GM21737 (cell line): ENCODE measurements at regions not wholly inside any gene's neighbourhood (a gene's known extent, or its start where the extent isn't known, plus 50 kb on each side); places are given as distances from the start of the nearest gene placed in this dataset.
A peak's percentile ranks its signal among the peaks of the same experiment; 100 is the strongest.
"Not testable (repeated sequence)": the region's sequence is repeated elsewhere in the genome, so short reads cannot be mapped to it uniquely, and the experiment has no call there.

ENCODE experiments used
- ATAC-seq: cut with Tn5 transposase; IDR thresholded peaks from one replicate; pipeline ENCODE4 v1.9.1; 2021; ENCODE audit warnings: mild to moderate bottlenecking, moderate library complexity; ENCODE audit not compliant: unreplicated experiment

DNA sequence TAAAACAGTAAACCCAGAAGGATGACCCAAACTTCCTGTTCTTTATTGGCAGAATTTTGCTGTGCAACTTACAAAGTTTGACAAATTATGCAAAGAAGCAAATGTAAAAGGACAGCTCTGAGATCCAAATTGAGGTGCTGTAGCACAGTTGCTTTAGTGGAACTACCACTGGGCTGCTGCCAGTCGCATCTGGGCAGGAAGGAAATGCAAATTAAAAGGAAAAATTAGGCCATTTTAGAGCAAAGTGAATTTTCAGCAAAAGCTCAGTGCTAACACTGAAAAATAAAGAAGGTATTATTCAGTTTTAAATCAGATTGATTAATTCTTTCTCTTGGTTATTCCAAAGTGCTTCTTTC, 104.5 kb downstream of the ZMAT3 start:
- ATAC-seq: peak; percentile 15

DNA sequence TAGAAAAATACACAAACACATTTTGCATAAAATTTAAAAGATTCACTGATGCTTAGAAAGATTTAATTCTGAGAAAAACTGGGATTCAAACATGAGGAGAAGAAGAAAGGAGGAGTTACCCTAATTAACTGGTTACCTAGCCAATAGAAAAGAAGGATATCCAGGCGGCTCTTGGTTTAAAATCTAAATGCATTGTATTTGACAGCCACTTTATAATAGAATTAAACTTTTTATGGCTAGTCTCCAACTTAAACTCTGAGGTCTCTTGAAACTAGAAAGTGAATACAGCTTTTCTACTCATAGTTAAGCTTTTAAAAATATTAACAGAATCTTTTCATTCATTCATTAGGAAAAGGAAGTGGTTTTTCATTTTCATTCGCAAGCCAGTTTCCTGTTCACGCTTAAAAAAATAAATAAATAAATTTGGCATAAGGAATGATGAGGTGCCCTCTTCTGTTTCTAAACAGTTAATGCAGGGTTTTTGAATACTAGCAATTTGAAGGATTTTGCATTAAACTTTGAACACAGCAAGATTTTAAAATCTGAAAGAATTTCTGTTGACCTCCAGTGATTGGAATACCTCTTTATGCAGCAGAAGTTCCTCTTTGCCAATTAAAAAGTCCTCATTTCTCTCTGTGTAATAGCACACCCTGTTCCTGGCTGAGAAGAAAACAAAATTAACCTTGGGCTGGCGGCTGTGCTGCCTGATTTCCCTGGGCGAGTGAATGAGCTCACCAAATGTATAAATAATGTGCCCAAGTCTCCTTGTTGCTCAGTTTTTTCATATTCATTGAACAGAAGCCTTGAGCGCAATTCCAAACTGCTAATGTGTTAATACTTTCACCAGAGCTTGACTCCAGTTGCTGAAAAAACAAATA, 105.1 kb downstream of the ZMAT3 start:
- peak; percentile 39 for ATAC-seq

DNA sequence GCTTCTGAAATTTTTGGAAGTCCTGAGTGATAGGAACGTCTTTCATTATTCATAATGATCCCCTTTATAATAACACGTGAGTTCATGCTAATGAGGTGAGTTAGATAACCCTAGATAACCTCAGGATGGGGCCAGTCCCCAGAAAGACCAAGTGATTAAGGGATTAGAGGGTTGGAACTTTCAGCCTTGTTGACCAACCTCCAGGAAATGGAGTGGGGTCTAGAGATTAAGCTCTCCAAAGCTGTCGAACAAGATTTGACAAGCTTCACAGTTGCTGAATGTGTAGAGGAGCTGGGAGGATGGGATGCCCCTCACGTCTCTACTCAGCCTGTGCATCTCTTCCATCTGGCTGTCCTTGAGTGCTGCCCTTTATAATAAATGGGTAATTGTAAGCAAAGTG, 107.1 kb downstream of the ZMAT3 start:
- no peak for ATAC-seq

DNA sequence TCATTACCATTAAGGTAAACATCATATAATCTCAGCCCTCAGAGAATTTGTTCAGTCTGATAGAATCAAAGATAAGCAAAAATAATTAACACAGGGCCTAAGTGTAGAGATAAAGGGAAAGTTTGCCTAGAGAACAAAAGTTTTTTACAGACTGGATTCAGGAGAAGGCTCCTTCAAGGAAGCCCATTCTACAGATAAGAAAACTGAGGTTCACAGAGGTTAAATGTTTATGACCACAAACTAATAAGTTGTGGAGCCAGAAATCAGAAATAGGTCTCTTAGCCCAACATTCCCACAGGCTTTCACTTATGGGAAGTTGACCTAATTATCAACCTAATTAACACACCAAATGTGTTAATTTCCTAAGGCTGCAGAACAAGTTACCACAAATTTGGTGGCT, 110.7 kb downstream of the ZMAT3 start:
- no peak for ATAC-seq

DNA sequence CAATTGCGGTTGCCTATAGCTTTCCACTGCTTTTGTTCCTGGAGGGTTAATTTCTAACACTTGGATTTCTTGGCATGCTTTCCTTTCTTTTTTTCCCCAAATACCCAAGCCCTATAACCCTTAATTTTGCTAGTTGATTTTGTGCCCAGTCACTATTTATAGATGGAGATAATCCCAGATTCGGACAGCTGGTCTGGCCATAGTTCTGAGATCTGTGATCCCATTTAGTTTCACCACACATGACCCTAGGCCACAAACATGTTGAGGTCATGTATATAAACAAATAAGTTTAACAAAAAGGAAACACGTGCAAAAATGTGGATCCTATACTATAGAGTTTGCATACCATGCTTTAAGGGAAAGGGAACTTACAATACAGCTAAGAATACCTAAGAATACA, 111.4 kb downstream of the ZMAT3 start:
- ATAC-seq: no peak

DNA sequence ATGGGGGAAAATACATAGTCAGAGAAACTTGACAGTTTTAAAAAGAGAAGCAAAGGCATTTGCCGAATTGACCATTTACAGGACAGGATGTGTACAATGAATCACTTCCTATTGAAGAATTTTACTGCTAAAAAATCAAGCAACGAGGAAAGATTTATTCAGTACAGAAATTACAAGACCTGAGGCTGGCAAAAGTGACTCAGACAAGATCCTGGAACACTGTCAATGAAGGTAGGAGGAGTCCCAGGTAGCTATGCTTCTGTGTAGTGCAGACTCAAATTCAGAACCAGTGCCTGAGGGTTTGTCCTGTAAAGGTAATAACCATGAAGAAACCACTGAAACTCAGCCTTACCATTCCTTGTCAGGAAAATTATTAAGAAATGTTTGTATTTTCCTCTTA, 120.9 kb downstream of the ZMAT3 start:
- ATAC-seq: no peak

DNA sequence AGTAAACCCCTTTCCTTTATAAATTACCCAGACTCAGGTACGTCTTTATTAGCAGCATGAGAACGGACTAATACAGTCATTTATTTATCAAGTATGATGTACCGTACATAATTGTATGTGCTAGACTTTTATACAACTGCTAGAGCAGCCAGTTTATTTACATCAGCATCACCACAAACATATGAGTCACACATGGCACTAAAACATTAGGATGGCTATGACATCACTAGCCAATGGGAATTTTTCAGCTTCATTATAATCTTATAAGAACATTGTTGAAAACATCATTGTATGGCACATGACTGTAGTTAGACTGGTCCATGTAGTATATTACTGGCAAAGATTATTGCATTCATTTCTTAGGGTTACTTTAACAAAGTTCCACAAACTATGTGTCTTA, 121.7 kb downstream of the ZMAT3 start:
- no peak for ATAC-seq

DNA sequence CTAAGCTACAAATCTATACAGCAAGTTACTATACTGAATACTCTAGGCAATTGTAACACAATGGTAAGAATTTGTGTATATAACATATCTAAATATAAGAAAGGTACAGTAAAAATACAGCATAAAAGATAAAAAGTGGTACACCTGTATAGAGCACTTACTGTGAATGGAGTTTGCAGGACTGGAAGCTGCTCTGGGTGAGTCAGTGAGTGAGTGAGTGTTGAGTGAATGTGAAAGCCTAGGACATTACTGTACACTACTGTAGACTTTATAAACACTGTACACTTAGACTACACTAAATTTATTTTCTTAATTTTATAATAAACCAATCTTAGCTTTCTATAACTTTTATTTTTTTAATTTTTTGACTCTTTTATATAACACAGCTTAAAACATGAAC, 123.1 kb downstream of the ZMAT3 start:
- ATAC-seq: no peak

DNA sequence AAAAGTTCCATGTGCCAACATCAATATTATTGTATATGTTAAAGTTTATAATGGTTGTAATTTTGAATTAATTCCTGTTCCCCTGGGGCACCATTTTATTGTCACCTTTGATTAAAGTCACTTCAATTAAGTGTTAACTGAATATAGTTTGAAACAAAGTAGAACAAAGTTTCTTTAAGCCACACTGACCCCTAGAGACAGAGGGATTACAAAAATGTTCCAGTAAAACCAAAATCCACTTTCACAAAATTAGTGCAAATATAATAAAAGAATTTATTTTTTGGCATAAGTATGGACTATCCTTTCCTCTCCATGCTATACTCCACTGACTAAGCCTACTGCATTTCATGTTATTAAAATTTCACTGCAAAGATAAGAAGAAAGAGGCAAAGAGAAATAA, 123.9 kb downstream of the ZMAT3 start:
- ATAC-seq: no peak

DNA sequence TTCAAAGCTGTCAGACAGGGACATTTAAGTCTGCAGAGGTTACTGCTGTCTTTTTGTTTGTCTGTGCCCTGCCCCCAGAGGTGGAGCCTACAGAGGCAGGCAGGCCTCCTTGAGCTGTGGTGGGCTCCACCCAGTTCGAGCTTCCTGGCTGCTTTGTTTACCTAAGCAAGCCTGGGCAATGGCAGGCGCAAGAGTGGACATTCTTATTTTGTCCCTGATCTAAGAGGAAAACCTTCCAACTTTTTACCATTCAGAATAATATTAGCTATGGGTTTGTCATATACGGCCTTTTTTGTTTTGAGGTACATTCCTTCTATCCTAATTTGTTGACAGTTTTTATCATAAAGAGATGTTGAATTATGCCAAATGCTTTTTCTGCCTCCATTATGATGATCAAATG, 129.3 kb downstream of the ZMAT3 start:
- not testable (repeated sequence) for ATAC-seq

DNA sequence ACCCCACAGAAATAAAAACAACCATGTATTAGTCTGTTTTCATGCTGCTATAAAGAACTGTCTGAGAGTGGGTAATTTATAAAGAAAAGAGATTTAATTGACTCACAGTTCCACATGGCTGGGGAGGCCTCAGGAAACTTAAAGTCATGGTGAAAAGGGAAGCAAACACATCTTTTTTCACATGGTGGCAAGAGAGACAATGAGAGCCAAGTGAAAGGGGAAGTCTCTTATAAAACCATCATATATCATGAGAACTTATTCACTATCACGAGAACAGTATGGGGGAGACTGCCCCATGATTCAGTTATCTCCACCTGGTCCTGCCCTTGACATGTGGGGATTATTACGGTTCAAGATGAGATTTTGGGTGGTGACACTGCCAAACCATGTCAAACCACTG, 141.5 kb downstream of the ZMAT3 start:
- no peak for ATAC-seq

DNA sequence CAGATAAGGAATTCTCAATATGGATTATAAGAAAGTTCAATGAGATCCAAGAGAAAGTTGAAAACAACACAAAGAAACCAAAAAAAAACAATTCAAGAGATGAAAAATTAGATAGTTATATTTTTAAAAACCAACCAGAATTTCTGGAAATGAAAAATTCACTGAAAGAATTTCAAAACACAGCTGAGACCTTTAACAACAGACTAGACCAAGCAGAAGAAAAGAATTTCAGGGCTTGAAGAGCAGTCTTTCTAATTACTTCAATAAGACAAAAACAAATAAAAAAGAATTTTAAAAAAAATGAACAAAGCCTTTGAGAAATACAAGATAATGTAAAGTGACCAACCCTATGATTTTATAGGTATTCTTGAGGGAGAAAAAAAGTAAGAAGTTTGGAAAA, 155.4 kb downstream of the ZMAT3 start:
- no peak for ATAC-seq

DNA sequence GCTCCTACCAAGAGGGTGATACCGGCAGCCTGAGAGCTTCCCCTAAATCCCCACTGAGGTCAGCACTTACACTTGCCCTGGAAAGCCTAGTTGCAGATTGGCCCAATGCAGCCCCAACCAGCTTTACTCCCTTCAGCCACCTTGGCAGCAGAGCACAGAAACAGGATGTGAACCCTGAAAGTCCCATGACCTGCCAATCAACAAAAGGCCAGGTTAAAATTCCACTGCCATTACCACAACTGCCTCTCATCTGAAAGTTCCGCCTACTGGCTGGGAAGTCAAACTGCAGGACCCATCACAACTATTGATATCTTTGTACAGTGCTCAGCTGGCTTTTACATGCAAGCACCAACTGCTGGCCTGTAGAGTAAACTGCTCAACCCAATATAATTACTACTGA, 156.2 kb downstream of the ZMAT3 start:
- no peak for ATAC-seq

DNA sequence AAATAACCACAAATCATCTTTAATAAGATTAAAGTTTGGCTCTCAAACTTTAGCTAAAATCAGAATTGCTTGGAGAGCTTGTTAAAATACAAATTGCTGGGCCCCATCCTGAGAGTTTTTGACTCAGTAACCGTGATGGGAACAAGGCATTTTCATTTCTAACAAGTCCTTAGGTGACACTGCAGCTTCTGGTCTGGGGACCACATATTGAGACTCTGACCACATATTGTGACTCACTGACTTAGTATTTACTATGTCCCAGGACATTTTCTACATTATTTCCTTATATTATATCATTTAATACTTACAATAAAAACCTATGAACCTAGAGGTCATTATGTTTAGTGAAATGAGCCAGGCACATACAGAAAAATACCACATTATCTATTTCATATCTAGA, 164.5 kb downstream of the ZMAT3 start:
- no peak for ATAC-seq

DNA sequence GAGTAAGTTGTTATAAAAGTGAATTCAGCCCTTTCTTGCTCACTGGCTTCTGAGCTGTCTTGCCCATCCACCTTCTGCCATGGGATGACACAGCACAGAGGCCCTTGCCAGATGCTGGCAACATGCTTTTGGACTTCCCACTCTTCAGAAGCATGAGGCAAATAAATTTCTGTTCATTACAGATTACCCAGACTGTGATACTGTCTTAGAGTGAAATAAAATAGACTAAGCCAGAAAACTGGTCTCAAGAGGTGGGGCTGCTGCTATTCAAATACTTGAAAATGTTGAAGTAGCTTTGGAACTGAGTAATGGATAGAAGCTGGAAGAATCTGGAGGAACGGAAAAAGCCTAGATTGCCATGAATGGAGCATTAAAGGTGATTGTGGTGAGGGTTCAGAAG, 170.4 kb downstream of the ZMAT3 start:
- ATAC-seq: no peak

DNA sequence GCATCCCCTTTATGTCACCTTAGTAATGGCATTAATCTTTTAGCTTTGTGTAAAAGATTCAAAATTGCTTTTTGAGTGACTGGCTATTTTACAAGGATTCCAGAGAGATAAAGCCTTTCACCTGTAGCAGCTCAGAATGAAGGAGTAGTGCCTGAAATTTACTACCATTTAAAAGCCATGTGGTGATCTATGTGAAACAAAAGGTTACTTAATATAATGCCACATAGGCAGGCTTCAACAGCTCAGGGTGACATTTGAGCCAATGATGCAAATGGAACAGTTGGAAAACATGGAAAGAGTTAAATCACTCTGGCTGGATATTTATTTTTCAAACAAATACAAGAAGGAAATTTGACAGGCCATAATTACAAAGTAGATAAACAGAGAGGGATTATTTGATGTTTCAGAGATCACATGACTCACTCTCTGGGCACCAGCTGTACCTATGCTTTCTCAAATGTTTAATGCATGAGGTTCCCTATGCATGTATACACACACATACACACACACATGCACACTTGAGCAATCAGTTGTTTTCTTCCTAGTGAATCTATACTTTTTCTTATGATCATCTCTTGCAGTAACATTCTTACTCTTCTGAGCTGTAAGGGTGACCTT, 171.5 kb downstream of the ZMAT3 start:
- ATAC-seq: no peak

DNA sequence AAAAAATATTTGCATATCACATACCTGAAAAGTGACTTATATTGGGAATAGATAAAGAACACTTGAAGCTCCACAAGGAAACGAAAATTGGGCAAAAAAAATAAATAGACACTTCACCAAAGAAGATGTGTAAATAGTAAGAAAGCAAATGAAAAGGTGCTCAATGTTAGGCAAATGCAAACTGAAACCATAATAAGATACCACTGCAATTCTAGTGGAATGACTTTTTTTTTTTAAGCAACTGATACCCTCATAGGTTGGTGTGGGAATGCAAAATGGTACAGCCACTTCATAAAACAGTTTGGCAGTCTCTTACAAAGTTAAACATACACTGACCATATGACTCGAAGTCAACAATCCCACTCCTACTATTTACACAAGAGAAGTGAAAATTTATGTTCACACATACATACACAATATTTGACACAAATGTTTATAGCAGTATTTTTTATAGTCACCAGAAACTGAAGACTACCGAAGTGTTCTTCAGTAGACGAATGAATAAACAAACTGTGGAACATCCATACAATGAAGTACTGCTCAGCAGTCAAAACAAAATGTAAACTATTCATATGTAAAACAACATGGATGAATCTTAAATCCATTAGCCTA, 176.3 kb downstream of the ZMAT3 start:
- ATAC-seq: no peak
